Activated CD4-positive, alpha-beta T cell treated with anti-CD3 and anti-CD28 coated beads for 24 hours (primary cell): ENCODE measurements at regions not wholly inside any gene's neighbourhood (a gene's known extent, or its start where the extent isn't known, plus 50 kb on each side); places are given as distances from the start of the nearest gene placed in this dataset.

Experiments
- DNase-seq, 2 donors: peaks; one replicate each; pipeline ENCODE4 v3.0.0-alpha.2; 2020; ENCODE audit warnings: low read depth in 2 of 2

DNA sequence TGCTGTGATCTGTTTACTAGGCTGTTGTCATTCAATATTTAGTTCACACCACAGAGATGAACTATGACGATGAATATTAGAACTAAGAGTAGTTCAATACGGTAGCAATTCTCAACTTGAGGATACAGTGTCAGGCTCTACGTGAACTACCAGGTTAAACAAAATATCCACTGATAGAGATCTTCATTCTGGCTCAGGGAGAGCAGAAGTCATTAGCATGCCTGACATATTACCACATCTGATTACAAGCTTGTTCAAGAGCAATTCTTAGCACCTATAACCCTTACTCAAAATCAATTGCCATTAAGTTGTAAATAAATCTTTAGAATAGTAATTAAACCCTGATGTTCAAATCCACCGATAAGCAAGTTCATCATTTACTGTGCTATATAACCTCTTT lies 207.2 kb downstream of the CHRM3 start:
- no peak for DNase-seq

DNA sequence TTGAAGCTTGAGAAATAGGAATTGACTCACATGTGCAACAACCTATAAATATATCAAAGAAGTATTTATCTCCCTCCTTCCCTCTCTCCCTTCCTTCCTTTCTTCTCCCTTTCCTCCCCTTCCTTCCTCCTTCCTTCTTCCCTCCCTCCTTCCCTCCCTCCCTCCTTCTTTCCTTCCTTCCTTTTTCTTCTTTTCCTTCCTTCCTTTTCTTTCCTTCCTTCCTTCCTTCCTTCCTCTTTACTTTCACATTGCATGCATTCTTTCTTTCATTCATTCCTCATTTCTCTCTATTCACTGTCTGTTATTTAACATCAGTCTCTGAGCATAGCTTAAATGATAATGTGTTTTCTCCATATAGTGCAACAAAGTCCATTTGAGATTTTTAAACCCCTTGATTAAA lies 214.2 kb downstream of the CHRM3 start:
- no peak for DNase-seq

DNA sequence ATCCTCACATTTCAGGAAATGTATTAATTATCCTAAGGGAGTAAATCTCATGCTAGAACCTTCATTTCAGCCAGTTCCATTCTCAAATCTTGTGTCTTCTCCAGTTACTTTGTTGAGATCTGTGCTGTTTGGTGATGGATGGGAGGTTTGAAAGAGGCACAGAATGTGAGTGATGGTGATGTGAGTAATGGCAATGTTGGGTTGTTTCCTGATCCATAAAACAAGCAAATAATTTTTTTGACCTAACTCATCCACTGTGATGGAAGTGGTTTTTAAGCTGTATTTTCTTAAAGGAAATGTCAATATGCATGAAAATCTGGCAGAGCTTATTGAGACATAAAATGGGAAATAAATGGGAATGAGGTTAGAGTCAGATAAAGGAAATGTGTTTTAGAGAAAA lies 214.7 kb downstream of the CHRM3 start:
- DNase-seq: no peak

DNA sequence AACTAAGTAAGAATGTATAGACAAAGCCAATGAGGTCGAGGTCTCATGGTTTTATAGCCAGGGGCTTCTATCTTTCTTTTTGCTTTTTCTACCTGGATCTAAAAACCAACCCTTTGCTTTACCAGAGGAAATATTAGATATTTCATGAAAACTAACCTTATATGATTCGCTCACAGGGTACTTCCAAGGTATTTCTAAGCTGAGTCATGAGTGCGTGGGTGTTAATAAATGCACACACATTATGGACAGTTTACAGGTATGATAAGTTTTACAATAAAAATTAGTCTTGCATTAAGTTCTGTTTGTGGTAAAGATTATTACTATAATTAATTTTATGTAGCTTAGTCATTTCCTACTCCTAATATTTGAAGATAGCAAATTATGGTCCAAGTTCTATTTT lies 217.2 kb downstream of the CHRM3 start:
- DNase-seq: no peak

DNA sequence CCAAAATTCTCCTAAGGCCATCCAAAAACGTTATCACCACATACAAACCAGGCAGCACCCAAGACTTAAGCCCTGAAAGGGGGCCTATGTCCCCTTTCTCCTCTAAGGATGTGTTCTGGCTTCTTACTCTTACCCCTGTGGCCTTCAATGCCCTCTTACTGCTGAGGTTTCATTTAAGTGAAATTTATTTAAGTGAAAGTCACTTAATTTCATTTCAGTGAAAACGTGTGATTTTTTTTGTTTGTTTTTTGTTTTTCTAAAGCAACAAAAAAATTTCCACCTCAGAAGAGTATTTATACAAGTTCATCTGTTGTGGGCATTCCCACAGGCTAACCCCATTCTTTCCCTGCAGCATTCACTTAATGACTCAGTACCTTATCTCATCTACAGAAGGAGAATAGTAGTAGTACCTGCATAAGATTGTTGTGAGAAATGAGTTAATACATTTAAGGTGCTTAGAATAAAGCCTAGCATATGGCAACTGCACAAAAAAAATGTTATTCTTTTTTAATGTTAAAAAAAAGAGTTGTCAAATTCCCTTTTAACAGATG lies 220.6 kb downstream of the CHRM3 start:
- no peak for DNase-seq

DNA sequence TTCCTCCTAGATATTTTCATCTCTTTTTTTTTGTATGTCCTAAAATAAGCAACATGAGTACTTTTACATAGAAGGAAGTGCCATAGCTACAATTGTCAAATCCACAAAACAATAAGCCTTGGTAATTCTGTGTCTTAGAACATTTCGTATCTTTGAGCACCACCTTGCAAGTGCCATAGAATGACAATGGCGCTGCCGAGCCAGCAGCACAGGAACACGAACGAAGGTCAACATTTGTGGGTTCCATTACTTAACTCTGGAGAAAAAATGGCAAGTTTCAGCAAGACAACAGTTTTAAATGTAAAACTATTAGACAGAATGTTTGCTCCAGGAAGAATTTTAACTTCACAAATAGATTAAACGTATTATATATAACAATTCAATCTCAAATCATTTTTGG lies 222.1 kb downstream of the CHRM3 start:
- no peak for DNase-seq

DNA sequence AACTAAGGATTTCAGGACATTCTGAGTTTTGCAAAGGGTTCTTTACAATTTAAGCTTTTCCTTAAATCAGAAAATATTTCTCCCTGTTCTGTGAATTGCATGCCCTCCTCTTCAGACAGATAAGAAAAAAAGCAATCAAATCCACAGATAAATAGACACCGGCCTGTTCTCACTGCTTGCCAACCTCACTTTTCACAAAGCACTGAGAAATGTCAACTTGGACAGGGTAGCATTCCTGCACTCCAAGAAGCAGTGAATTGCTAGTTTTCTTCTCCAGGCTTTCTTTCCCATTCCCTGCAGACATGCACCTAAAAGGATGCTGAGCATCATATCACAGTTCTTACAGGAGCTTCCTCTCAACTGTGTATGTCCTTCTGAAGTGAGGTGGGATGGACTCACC lies 226.0 kb downstream of the CHRM3 start:
- DNase-seq: no peak

DNA sequence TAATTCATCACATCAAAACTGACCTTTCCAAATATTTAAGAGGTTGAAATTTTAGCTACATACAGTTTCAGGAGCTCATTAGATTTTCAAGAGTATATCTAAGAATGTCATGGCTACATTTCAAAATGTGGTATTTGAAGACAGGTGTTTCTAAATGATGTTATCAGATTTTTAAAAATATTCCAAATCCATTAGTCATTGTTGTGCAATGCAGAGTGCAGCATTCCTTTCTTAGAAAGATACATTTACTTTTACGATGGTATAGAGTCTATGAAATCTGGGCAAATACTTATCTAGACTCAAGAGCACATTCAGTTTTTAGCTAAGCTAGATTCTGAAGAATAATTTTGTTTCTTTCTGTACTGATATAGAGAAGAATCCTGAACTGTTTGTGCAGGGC lies 230.3 kb downstream of the CHRM3 start:
- no peak for DNase-seq

DNA sequence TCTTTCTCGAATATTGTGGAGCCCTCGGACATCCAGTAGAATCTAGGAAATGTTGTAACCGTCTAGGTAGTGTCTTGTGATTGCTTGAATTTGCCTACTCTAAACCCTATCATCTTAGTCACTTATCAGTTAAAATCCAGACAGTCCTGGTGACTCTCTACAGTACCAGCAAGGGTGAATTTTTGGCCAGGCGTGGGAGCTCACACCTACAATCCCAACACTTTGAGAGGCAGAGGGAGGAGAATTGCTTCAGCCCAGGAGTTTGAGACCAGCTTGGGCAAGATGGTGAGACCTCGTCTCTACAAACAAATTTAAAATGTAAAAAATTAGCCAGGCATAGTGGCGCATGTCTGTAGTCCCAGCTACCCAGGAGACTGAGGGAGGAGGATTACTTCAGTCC lies 230.9 kb downstream of the CHRM3 start:
- no peak for DNase-seq

DNA sequence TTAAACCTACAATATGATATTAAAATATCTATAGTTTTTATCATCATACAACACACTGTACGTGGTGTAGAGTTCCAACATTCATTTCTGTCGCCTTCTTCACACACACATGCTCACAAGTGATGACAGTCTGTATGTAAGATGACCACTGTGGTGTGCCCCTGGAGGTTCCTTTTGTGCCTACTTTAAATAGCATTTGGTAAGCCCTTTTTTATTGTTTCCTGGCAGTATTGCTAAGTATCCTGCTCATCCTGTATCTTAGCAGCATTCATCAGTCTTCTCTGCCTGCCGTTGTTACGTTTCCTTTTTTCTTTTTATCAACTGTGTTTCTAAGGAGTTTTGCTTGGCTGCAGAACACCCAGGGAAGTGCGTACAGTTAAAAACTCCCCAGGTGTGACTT lies 231.4 kb downstream of the CHRM3 start:
- DNase-seq: no peak

DNA sequence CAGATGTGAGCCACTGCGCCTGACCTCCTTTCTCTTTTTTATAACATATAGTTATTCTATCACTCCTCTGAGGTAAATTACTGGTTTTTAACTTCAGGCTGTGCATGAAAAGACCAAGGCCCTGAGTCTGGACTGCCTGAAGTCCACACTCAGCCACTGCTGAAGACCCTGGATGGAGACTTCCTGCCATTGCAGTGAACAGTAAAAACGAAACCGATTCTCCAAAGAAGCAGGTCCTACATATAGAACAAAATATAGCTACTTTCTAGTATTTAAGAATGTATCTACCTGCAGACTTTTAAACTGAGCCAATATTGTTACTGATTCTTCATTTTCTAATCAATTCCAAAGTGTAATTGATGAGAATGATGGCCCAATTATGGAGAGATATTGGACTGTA lies 232.8 kb downstream of the CHRM3 start:
- DNase-seq: no peak

DNA sequence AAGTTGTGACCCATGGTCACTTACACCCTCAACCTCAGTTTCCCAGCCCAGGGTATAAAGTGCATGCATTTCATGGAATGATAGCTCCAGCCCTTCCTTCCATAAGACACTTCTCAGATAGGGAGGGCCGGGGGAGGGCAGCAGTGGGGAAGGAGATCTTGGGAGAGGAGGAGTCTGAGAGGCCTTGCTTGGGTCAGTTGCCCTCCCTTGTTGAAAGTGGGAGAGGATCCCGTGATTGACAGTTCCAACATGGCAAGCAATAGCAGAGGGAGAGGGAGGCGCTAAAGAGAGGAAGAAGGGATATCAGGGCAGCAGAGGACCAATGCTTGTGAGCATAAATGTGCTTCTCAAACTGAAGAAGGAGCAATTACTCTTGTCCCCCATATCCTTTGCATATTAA lies 244.4 kb downstream of the CHRM3 start:
- no peak for DNase-seq

DNA sequence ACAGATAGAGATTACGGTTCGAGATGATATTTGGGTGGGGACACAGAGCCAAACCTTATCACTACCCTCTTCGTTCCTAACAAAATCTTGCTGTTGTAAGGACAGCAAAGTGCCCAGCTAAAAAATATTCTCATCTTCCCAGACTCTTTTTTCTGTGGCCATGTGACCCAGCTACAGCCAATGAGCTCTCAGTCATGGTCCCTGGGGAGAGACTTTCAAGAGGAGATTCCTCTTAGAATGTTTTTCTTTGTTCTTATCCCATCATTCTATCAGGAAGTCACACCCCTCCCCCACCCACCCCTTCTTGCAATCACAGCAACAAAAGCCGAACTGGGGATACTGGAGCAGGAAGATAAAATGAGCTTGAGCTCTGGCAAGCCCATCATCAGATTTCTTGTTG lies 247.1 kb downstream of the CHRM3 start:
- DNase-seq: no peak

DNA sequence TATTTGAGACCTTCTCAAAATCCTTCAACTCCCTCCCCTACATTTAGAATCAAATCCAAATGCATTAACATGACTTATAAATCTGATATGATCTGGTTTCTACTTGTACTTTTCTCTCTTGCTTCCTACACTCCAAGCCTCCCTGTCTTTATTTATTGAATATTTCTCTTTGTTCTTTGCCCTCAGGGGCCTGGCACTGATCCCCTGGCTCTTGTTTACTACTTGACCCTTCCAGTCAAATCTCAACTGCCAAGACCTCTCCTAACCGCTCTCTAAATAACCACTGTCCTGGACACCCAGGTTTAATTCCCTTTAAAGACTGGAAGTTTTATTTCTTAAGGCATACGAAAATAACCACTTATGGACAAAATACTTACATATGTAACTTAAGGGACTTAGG lies 248.9 kb downstream of the CHRM3 start:
- no peak for DNase-seq

DNA sequence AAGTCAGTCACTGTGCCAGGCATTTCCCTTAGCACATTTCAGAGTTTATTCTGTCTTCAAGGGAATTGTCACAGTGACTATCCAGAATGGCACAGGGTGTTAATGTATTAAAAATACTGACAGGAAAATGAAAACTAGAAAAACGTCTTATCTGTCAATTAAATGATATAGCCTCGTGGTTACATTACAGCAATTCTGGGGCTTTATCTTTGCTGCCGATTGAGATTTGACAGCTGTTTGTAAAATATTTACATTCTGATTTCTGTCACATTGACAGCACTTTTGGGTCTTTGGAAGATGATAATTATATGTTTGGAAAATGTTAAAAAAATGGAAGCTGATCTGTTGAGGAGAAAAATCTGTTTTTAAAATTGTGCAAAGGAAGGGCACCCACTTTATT lies 250.0 kb downstream of the CHRM3 start:
- DNase-seq: no peak

DNA sequence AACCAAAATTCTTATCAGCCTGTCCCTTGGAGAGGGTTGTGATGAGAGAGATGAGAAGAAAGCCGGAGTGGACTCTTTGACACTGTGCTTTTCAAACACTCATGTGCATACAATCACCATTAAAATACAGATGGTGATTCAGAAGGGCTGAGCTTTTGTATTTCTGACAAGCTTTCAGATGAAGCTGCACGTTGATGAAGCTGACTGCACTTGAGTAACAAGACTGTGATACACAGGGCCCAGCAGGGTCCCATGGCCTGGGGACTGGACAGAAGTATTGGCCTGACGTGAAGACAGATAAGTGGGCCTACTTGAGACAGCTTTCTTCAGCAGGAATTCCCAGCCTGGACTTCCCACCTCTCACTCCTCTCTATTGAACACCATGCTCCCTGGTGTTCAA lies 258.2 kb downstream of the CHRM3 start:
- no peak for DNase-seq

DNA sequence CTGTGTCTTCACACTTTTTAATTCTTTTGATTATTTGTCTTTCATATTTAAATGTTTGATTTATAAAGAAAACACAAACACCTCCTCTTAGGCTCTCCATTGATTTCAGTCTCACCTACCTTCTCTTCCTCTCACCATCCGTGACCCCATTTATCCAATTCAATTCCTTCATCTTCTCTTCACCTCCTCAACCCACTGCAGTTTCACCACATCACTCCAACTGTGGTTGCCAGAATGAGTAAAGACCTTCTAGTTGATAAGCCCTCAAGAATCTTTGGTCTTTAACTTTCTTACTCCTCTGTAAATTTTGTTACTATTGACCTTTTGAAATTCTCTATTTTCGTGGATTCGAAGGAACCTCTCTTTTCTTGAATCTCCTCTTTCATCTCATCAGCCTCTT lies 260.7 kb downstream of the CHRM3 start:
- no peak for DNase-seq

DNA sequence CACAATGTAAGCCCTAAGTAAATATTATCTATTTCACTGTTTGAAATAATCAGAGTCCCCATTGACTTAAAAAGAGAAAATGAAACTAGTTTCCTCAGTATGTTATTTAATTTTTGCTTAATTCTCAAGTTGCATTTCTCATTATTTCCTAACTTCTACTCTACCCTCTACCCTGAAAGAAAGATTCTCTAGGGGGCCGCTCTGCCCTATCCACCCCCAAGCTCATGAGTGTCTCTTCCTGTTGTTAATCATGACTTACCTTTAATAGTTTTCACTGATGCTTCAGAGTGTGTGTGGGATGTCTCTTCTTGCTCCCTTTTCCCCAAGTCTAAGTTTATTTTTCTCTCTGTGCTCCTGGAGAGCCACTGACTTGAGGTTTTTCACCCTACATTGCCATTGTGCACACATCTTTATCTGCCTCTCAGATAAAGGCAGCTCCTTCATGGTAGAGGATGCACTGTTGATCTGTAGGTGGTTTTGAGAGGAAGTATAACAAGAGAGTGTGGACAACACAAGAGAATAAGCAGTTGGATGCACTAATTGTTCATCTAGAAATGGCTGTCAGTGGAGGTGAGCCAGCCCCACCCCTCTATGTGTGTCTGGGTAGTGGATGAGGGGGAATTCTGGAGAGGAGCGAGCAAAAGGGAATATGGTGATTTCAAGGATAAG lies 261.7 kb downstream of the CHRM3 start:
- DNase-seq: no peak

DNA sequence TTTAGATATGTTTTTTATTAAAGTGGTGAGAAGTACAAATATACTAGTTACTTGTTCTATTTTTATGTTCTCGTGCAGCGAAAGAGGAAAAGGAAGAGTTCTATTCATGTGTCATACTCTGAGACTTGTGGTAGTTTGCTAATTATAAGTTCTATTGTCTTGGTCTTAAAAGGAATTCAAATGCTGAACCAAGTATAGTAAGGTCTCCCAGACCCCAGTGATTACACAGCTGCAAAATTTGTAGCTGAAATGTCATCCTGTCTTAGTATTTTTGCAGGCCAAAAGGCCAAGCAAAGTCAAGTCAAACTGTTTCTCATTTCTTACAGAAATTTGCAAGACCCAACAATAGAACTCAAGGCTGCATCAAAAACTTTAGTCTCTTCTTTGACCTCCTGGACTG lies 268.7 kb downstream of the CHRM3 start:
- no peak for DNase-seq

DNA sequence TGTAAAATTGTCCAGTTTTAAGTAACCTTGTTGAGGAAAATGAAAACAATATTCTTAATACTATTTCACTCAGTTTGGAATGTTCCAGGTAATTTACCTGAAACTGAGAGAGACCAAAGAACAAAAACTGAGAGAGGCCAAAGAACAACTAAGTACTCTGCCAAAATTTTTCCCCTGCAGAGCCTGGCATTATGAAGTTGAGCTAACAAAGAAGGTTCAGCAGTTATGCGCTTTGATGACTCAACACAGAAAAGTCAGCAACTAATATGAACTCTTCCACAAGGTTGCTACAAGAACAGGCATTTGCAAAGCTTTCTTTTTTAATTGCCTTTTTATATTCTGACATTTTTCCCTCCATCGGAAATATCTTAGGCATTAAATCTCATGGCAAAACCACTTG lies 270.9 kb downstream of the CHRM3 start:
- no peak for DNase-seq

DNA sequence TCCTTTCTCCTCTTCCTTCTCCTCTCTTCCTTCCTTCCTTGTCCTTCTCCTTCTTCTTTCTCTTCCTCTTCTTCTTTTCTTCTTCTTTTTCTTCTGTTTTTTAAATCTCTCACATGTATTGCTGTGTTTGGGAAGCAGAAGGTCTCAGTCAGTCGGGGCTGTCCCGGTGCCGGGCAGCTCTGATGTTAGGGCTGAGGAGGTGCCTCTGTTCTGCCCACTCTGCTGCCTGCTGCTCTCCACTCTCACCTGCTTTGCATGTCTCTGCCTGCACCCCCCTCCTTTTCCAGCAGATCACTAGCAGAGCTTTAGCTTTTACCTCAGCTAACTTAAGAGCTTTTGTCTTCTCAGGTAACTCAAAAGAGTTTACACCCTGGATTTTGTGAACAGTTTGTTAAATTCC lies 276.6 kb downstream of the CHRM3 start:
- DNase-seq: no peak

DNA sequence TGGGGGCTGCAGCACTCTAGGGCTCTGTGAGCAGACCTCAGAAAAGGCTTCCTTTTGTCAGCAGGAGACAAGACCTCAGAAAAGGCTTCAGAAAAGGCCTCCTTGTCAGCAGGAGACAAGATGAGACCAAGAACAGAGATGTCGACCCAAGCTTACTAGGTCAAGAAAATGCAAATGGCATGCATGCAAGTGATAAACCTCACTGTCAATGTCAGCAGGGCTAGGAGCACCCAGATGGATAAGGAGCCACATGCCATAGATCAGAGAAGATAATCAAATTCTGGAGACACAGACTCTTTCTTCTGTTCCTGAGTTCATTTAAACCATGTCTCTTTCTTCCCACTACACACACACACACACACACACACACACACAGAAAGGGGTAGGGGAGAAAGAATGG lies 285.9 kb downstream of the CHRM3 start:
- no peak for DNase-seq

DNA sequence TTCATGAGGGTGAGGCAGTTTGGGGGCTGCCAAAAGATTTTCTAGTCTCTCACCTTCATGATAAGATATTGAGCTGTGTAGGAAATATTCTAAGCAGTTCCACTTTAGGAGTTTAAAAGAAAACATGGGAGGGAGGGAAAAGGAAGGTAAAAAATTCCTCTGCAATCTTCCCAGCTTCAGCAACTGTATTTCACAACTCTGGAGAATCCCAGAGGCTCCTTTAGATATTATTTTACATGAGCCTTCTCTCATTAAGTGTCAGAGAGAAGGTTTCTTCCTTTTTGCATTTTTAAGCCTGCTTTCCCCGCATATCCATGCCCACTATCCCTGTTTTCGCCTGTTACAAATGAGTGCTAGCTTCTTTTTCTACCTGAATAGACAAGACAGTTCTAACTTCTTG lies 289.4 kb downstream of the CHRM3 start:
- DNase-seq: no peak

DNA sequence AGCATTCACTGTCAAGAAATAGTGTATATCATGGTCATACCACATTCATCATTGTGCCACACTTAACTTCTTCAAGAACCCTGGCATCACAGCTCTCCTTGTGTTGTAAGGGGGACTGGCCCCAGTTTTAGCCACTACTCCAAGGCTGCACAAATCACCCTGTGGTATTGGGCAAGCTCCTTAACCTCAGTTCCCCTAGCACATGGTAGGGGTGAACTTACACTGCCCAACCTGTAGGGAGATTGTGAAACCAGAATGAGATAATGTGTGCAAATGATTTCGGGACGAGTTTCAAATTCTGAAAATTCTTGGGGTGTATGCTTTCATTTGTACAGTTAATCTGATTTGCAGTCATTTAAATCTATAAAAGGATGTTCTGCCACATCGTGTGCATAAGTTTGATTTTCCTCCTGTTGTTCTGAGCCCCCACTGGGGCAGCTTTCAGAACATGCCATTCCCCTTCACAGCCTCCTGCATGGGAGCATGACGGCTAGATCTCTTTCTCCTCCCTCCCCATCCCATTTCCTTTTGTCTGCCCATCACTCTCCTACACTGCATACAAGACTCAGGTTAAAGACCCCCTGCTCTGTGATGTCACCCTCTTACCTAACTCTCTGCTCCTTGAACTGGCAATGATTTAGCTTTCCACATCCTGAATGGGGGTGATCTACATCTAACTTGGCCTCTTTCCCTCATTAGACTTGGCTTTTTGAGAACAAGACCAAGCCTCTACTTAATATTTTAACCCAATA lies 290.3 kb downstream of the CHRM3 start:
- DNase-seq: no peak
